Peyer's patch (tissue), 4 donors: ENCODE measurements at regions not wholly inside any gene's neighbourhood (a gene's known extent, or its start where the extent isn't known, plus 50 kb on each side); places are given as distances from the start of the nearest gene placed in this dataset.
"Not testable (repeated sequence)": the region's sequence is repeated elsewhere in the genome, so short reads cannot be mapped to it uniquely, and the experiment has no call there.

Experiments
- DNase-seq, 3 donors: peaks; one replicate each; pipeline ENCODE4 v3.0.0-alpha.2; 2017 to 2019
- H3K27ac ChIP-seq, 4 donors: fragments of 200-600 bp; sonication (generic); one replicate each; pipeline ENCODE4 v1.5.1; 2016 to 2019
- H3K27me3 ChIP-seq, 2 donors: fragments of 200-600 bp; sonication (generic); one replicate each; pipeline ENCODE4 v1.5.1; 2019
- H3K36me3 ChIP-seq, 3 donors: fragments of 200-600 bp; sonication (generic); one replicate each; pipeline ENCODE4 v1.5.1; 2016 to 2019
- H3K4me1 ChIP-seq, 4 donors: fragments of 200-600 bp; sonication (generic); one replicate each; pipeline ENCODE4 v1.5.1; 2016 to 2019
- H3K4me3 ChIP-seq, 4 donors: fragments of 200-600 bp; sonication (generic); 1 replicate in 3 of 4; 2 replicates in 1 of 4; pipeline ENCODE4 v1.5.1; 2016 to 2019; ENCODE audit warnings: mild to moderate bottlenecking in 1 of 4
- H3K9me3 ChIP-seq, 4 donors: fragments of 200-600 bp; sonication (generic); one replicate each; pipeline ENCODE4 v1.5.1; 2016 to 2019; ENCODE audit warnings: mild to moderate bottlenecking in 1 of 4
- CTCF ChIP-seq, 6 experiments: fragments of 450-650 bp in 4 of 6; fragments of 200-600 bp in 2 of 6; sonication (generic) in 1 of 6; IDR thresholded peaks; one replicate each; pipeline ENCODE4 v1.5.1; 2017 to 2019; ENCODE audit warnings: antibody characterized with exemption in 6 of 6, mild to moderate bottlenecking in 3 of 6, moderate library complexity in 1 of 6
- POLR2A ChIP-seq, 2 donors: fragments of 450-650 bp; IDR thresholded peaks; one replicate each; pipeline ENCODE4 v1.5.1; 2017; ENCODE audit warnings: antibody characterized with exemption in 2 of 2, mild to moderate bottlenecking in 2 of 2, moderate library complexity in 2 of 2

- DNase-seq: no peak
- Histone ChIP-seq H3K4me1 (no peaks in the 10 kb centered on the region), H3K36me3 (no peaks in the 10 kb centered on the region), H3K27me3 (no peaks in the 10 kb centered on the region), H3K9me3 (no peaks in the 10 kb centered on the region), H3K27ac (no peak overlapping the region), H3K4me3 (no peak overlapping the region)
- TF ChIP-seq POLR2A (IDR thresholded peaks at IDR 0.05) (no peak), CTCF (IDR thresholded peaks at IDR 0.05) (no peak)
Observed at GRCh38 chr5:111836426-111836825, 79.4 kb upstream of the NREP start.

- Histone ChIP-seq H3K4me3 (no peak overlapping the region), H3K9me3 (no peaks in the 10 kb centered on the region), H3K27ac (no peak overlapping the region), H3K4me1 (no peaks in the 10 kb centered on the region), H3K36me3 (no peaks in the 10 kb centered on the region), H3K27me3 (no peaks in the 10 kb centered on the region)
- TF ChIP-seq CTCF (IDR thresholded peaks at IDR 0.05) (no peak), POLR2A (IDR thresholded peaks at IDR 0.05) (no peak)
- DNase-seq: no peak
Observed at GRCh38 chr5:111834926-111835599, 78.1 kb upstream of the NREP start.

- no peaks in the 10 kb centered on the region for H3K27me3 ChIP-seq
- no peak overlapping the region for H3K27ac ChIP-seq
- no peak overlapping the region for H3K4me3 ChIP-seq
- TF ChIP-seq POLR2A (IDR thresholded peaks at IDR 0.05) (no peak), CTCF (IDR thresholded peaks at IDR 0.05) (no peak)
- H3K4me1 ChIP-seq: no peaks in the 10 kb centered on the region
- DNase-seq: no peak
- H3K9me3 ChIP-seq: no peaks in the 10 kb centered on the region
- no peaks in the 10 kb centered on the region for H3K36me3 ChIP-seq
Observed at GRCh38 chr5:111830333-111830732, 73.3 kb upstream of the NREP start.

GRCh38 chr5:111829701-111830100, 72.7 kb upstream of the NREP start:
- H3K9me3 ChIP-seq: no peaks in the 10 kb centered on the region
- DNase-seq: no peak
- H3K36me3 ChIP-seq: no peaks in the 10 kb centered on the region
- H3K4me3 ChIP-seq: no peak overlapping the region
- no peak overlapping the region for H3K27ac ChIP-seq
- H3K27me3 ChIP-seq: no peaks in the 10 kb centered on the region
- TF ChIP-seq POLR2A (IDR thresholded peaks at IDR 0.05) (no peak), CTCF (IDR thresholded peaks at IDR 0.05) (no peak)
- H3K4me1 ChIP-seq: no peaks in the 10 kb centered on the region

GRCh38 chr5:111826064-111826463, 69.1 kb upstream of the NREP start:
- DNase-seq: no peak
- H3K27ac ChIP-seq: no peak overlapping the region
- H3K36me3 ChIP-seq: no peaks in the 10 kb centered on the region
- no peaks in the 10 kb centered on the region for H3K4me1 ChIP-seq
- H3K9me3 ChIP-seq: no peaks in the 10 kb centered on the region
- no peak for TF ChIP-seq CTCF (IDR thresholded peaks at IDR 0.05)
- TF ChIP-seq POLR2A (IDR thresholded peaks at IDR 0.05): no peak
- H3K27me3 ChIP-seq: no peaks in the 10 kb centered on the region
- H3K4me3 ChIP-seq: no peak overlapping the region

- DNase-seq: no peak
Observed at GRCh38 chr5:111820072-111820471, 63.1 kb upstream of the NREP start.

GRCh38 chr5:111819028-111819427, 62.0 kb upstream of the NREP start:
- H3K4me3 ChIP-seq, H3K27ac ChIP-seq, DNase-seq, H3K27me3 ChIP-seq, H3K4me1 ChIP-seq, H3K9me3 ChIP-seq, H3K36me3 ChIP-seq: not testable (repeated sequence)

More at GRCh38 chr5:111820072-111820471, 63.1 kb upstream of the NREP start:
- Histone ChIP-seq H3K4me1 (no peaks in the 10 kb centered on the region), H3K9me3 (no peaks in the 10 kb centered on the region), H3K4me3 (no peak overlapping the region), H3K36me3 (no peaks in the 10 kb centered on the region), H3K27me3 (no peaks in the 10 kb centered on the region), H3K27ac (no peak overlapping the region)
- TF ChIP-seq POLR2A (IDR thresholded peaks at IDR 0.05) (no peak), CTCF (IDR thresholded peaks at IDR 0.05) (no peak)
